ENCODE measurements at regions not wholly inside any gene's neighbourhood (a gene's known extent, or its start where the extent isn't known, plus 50 kb on each side); places are given as distances from the start of the nearest gene placed in this dataset.

DNA sequence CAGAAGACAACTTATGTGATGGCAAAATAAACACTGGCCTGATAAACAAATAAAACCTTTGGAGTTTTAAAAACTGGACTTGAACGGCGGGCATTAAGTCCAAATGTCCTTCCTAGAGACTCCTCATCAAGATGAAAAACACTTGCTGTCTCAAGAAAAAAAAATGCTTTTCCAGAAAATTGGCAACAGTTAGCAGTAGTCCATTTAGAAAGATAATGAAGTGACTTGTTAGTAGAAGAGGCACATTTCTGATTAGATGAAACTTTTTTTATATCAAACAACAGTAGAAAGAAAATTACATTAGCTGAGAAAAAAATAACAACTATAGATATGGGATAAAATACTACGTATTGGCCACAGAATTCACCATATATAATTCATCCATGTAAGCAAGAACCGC is 1750.7 kb upstream of the PCDH20 start:
- H3K4ac ChIP-seq (ENCODE audit: low read depth, low read length) = no peak overlapping the region
- no peak overlapping the region for H3K14ac ChIP-seq (replicated peaks; ENCODE audit: low read depth, low read length)
- no peak overlapping the region for H2AK5ac ChIP-seq (ENCODE audit: low read depth, low read length)
- H2BK5ac ChIP-seq (ENCODE audit: low read depth, low read length, poor library complexity, severe bottlenecking) = no peak overlapping the region
- intact Hi-C loops (cut with micrococcal nuclease) (no loop called here), dilution Hi-C loops (cut with HindIII; ENCODE audit: low sequenced_read_pairs, unreplicated experiment) (no loop called here), in situ Hi-C loops (cut with MboI; ENCODE audit: low sequenced_read_pairs) (no loop called here)
- H3K9ac ChIP-seq (ENCODE audit: low read depth, low read length) = no peak overlapping the region
- H4K20me1 ChIP-seq (ENCODE audit: insufficient read depth, low read length) = no peaks in the 10 kb centered on the region
- H3K4me3 ChIP-seq (ENCODE audit: insufficient read depth, low read depth, low read length) = no peak overlapping the region
- no peak overlapping the region for H2BK120ac ChIP-seq (ENCODE audit: low read depth, low read length)
- ATAC-seq (ENCODE audit: low read depth) (no peak), DNase-seq (no peak)
- H2BK15ac ChIP-seq (ENCODE audit: low read depth, low read length) = no peak overlapping the region
- no peak overlapping the region for H3K23ac ChIP-seq (ENCODE audit: low read depth, low read length)
- ChIA-PET CTCF (no interaction called here), POLR2A (ENCODE audit: unreplicated experiment) (no interaction called here)
- BruUV-seq (replicated peaks) = no TSS peak
- no peak overlapping the region for H4K8ac ChIP-seq (ENCODE audit: low read depth in 2 of 2, low read length in 2 of 2)
- H2BK20ac ChIP-seq (ENCODE audit: low read depth, low read length) = no peak overlapping the region
- H3K9me3 ChIP-seq (ENCODE audit: control insufficient read depth, insufficient read depth, low read length) = no peaks in the 10 kb centered on the region
- H3K9me1 ChIP-seq (ENCODE audit: insufficient read depth, low read length) = no peaks in the 10 kb centered on the region
- H3K4me2 ChIP-seq (ENCODE audit: low read depth, low read length) = no peak overlapping the region
- H4K91ac ChIP-seq (ENCODE audit: insufficient read depth, low read depth, low read length) = no peak overlapping the region
- no peaks in the 10 kb centered on the region for H3K4me1 ChIP-seq (ENCODE audit: control insufficient read depth, insufficient read depth, low read length)
- H3K27me3 ChIP-seq (ENCODE audit: control insufficient read depth, insufficient read depth, low read length) = no peaks in the 10 kb centered on the region
- no peak overlapping the region for H2AK9ac ChIP-seq (replicated peaks; ENCODE audit: low read depth, low read length, poor library complexity)
- H3K27ac ChIP-seq (ENCODE audit: insufficient read depth, low read length) = no peak overlapping the region
- H4K5ac ChIP-seq (ENCODE audit: low read depth, low read length) = no peak overlapping the region
- no peaks in the 10 kb centered on the region for H3K79me1 ChIP-seq (ENCODE audit: low read depth in 1 of 2, low read length in 2 of 2)
- H3K36me3 ChIP-seq (ENCODE audit: control insufficient read depth, insufficient read depth, low read length) = no peaks in the 10 kb centered on the region
- no peak overlapping the region for H2AFZ ChIP-seq (replicated peaks; ENCODE audit: low read length, poor library complexity)
- TF ChIP-seq, protein P1, sequence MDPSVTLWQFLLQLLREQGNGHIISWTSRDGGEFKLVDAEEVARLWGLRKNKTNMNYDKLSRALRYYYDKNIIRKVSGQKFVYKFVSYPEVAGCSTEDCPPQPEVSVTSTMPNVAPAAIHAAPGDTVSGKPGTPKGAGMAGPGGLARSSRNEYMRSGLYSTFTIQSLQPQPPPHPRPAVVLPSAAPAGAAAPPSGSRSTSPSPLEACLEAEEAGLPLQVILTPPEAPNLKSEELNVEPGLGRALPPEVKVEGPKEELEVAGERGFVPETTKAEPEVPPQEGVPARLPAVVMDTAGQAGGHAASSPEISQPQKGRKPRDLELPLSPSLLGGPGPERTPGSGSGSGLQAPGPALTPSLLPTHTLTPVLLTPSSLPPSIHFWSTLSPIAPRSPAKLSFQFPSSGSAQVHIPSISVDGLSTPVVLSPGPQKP (IDR thresholded peaks at IDR 0.05; ENCODE audit: borderline replicate concordance, low read depth, low read length) = no peak
- TF ChIP-seq POLR2A (IDR thresholded peaks at IDR 0.05; ENCODE audit: low read depth, low read length) = no peak
- no peak for TF ChIP-seq FOS (IDR thresholded peaks at IDR 0.05; ENCODE audit: low read depth, low read length)
- TF ChIP-seq RCOR1 (IDR thresholded peaks at IDR 0.05; ENCODE audit: insufficient replicate concordance, low read length) = no peak
- TF ChIP-seq MAZ (IDR thresholded peaks at IDR 0.05; ENCODE audit: borderline replicate concordance, low read depth, low read length) = no peak
- TF ChIP-seq BHLHE40 (IDR thresholded peaks at IDR 0.05; ENCODE audit: low read depth, low read length) = no peak
- TF ChIP-seq NFE2L2 (IDR thresholded peaks at IDR 0.05; ENCODE audit: low read depth, low read length) = no peak
- no CpG with 5 or more reads among the region's 4 CpGs for WGBS, 2 experiments (ENCODE audit: extremely low coverage in 2 of 2, insufficient read length in 1 of 2)
- H3K18ac ChIP-seq (ENCODE audit: low read depth, low read length) = no peak overlapping the region
- no peak overlapping the region for H3K56ac ChIP-seq (ENCODE audit: extremely low read depth, insufficient read depth, low read length)
